GM23338 (cell line): ENCODE measurements at regions not wholly inside any gene's neighbourhood (a gene's known extent, or its start where the extent isn't known, plus 50 kb on each side); places are given as distances from the start of the nearest gene placed in this dataset.

Experiments
- ATAC-seq: fragments of 200-7000 bp; cut with Tn5 transposase; 3 replicates; pipeline ENCODE4 v1.9.1; 2020
- DNase-seq: peaks from one replicate; pipeline ENCODE4 v3.0.0-alpha.2; 2015; ENCODE audit warnings: low spot score
- H2AFZ ChIP-seq: fragments of 200-600 bp; sonication (generic); 2 replicates; pipeline ENCODE4 v1.8.0; 2016; ENCODE audit warnings: antibody characterized with exemption, mild to moderate bottlenecking, moderate library complexity
- H3F3A ChIP-seq: fragments of 200-600 bp; sonication (generic); replicated peaks from 2 replicates; pipeline ENCODE4 v1.8.0; 2017; ENCODE audit warnings: antibody characterized with exemption, mixed run types, low read depth
- H3K27ac ChIP-seq: fragments of 200-600 bp; sonication (generic); 2 replicates; pipeline ENCODE4 v1.6.1; 2016; ENCODE audit warnings: low read depth
- H3K27me3 ChIP-seq: fragments of 200-600 bp; sonication (generic); 2 replicates; pipeline ENCODE4 v1.8.0; 2016; ENCODE audit warnings: mild to moderate bottlenecking, mixed run types, moderate library complexity; ENCODE audit not compliant: insufficient read depth
- H3K36me3 ChIP-seq: fragments of 200-600 bp; sonication (generic); 2 replicates; pipeline ENCODE4 v1.8.0; 2016; ENCODE audit warnings: mild to moderate bottlenecking; ENCODE audit not compliant: insufficient read depth
- H3K4me1 ChIP-seq: fragments of 200-600 bp; sonication (generic); 2 replicates; pipeline ENCODE4 v1.8.0; 2016; ENCODE audit warnings: mild to moderate bottlenecking, moderate library complexity; ENCODE audit not compliant: insufficient read depth
- H3K4me2 ChIP-seq: fragments of 200-600 bp; sonication (generic); 2 replicates; pipeline ENCODE4 v1.7.1; 2017; ENCODE audit warnings: mixed run types
- H3K4me3 ChIP-seq: fragments of 200-600 bp; sonication (generic); 2 replicates; pipeline ENCODE4 v1.6.1; 2016; ENCODE audit warnings: mixed run types
- H3K79me2 ChIP-seq: fragments of 200-600 bp; sonication (generic); replicated peaks from 2 replicates; pipeline ENCODE4 v1.8.0; 2017; ENCODE audit warnings: mild to moderate bottlenecking; ENCODE audit not compliant: insufficient read depth
- H3K9me2 ChIP-seq: fragments of 200-600 bp; sonication (generic); 2 replicates; pipeline ENCODE4 v1.8.0; 2017; ENCODE audit not compliant: insufficient read depth
- H4K20me1 ChIP-seq: fragments of 200-600 bp; sonication (generic); replicated peaks from 2 replicates; pipeline ENCODE4 v1.8.0; 2017; ENCODE audit warnings: mild to moderate bottlenecking; ENCODE audit not compliant: insufficient read depth
- H3K27ac Mint-ChIP-seq: 2 replicates; pipeline ENCODE4 v1.8.0; 2020; ENCODE audit warnings: inconsistent platforms, mild to moderate bottlenecking, moderate library complexity, mixed read lengths
- H3K27me3 Mint-ChIP-seq: 3 replicates; pipeline ENCODE4 v1.8.0; 2022; ENCODE audit warnings: low read depth, mild to moderate bottlenecking, moderate library complexity, mixed read lengths, inconsistent platforms; ENCODE audit not compliant: insufficient read depth, poor library complexity
- H3K36me3 Mint-ChIP-seq: 3 replicates; pipeline ENCODE4 v1.8.0; 2021; ENCODE audit warnings: low read depth, mild to moderate bottlenecking, inconsistent platforms, moderate library complexity, mixed read lengths
- H3K4me1 Mint-ChIP-seq: 3 replicates; pipeline ENCODE4 v1.8.0; 2020; ENCODE audit warnings: mild to moderate bottlenecking, inconsistent platforms, mixed read lengths
- H3K4me3 Mint-ChIP-seq: 3 replicates; pipeline ENCODE4 v1.8.0; 2021; ENCODE audit warnings: moderate library complexity, mild to moderate bottlenecking, inconsistent platforms, mixed read lengths
- H3K9me3 Mint-ChIP-seq: 3 replicates; pipeline ENCODE4 v1.8.0; 2020; ENCODE audit warnings: moderate library complexity, mild to moderate bottlenecking, inconsistent platforms, mixed read lengths
- CTCF ChIP-seq, 2 experiments: fragments of 200-600 bp in 1 of 2; sonication (generic) in 1 of 2; conservative IDR thresholded peaks; 2 replicates each; pipeline versions ENCODE4 v1.5.1 to v1.6.1; 2016 to 2017; ENCODE audit warnings: antibody characterized with exemption in 2 of 2, low read depth in 2 of 2, mild to moderate bottlenecking in 2 of 2, moderate library complexity in 1 of 2
- ETS1 ChIP-seq: IDR thresholded peaks from 2 replicates; pipeline ENCODE4 v1.6.1; 2016; ENCODE audit warnings: antibody characterized with exemption
- EZH2 ChIP-seq: fragments of 200-600 bp; sonication (generic); IDR thresholded peaks from one replicate; pipeline ENCODE4 v1.8.0; 2017; ENCODE audit warnings: antibody characterized with exemption, mild to moderate bottlenecking, low read depth; ENCODE audit not compliant: unreplicated experiment
- EZH2phosphoT487 ChIP-seq: fragments of 200-600 bp; sonication (generic); IDR thresholded peaks from one replicate; pipeline ENCODE4 v1.8.1; 2018; ENCODE audit warnings: antibody characterized with exemption; ENCODE audit not compliant: unreplicated experiment
- JUNB ChIP-seq: IDR thresholded peaks from one replicate; pipeline ENCODE4 v1.6.1; 2016; ENCODE audit warnings: antibody characterized with exemption; ENCODE audit not compliant: unreplicated experiment
- POLR2AphosphoS5 ChIP-seq: IDR thresholded peaks from 2 replicates; pipeline ENCODE4 v1.6.1; 2016; ENCODE audit warnings: antibody characterized with exemption, low read depth
- REST ChIP-seq: IDR thresholded peaks from one replicate; pipeline ENCODE4 v1.6.1; 2018; ENCODE audit warnings: antibody characterized with exemption; ENCODE audit not compliant: unreplicated experiment
- STAT1 ChIP-seq: IDR thresholded peaks from one replicate; pipeline ENCODE4 v1.6.1; 2016; ENCODE audit warnings: antibody characterized with exemption; ENCODE audit not compliant: unreplicated experiment
- ZNF114 ChIP-seq: fragments of 250-450 bp; sonication (Bioruptor Pico); IDR thresholded peaks from 2 replicates; pipeline ENCODE4 v1.5.0; 2020; ENCODE audit warnings: mild to moderate bottlenecking, moderate library complexity
- ZNF331 ChIP-seq: fragments of 250-450 bp; sonication (Bioruptor Pico); IDR thresholded peaks from 2 replicates; pipeline ENCODE4 v1.5.0; 2020; ENCODE audit warnings: low read depth, mild to moderate bottlenecking, moderate library complexity

- TF ChIP-seq ETS1 (no peak), ZNF331 (CRISPR knock-in tag) (no peak), REST (no peak), JUNB (no peak), POLR2AphosphoS5 (no peak), EZH2phosphoT487 (no peak)
Measured at GRCh38 chr14:98916036-98916435, 356.0 kb downstream of the BCL11B start (continued).

GRCh38 chr14:98916476-98916875 is 355.5 kb downstream of the BCL11B start:
- H3K27ac ChIP-seq: no peak overlapping the region
- H3K36me3 ChIP-seq: no peaks in the 10 kb centered on the region
- no peak overlapping the region for H3K27ac Mint-ChIP-seq
- TF ChIP-seq EZH2 (no peak), ZNF331 (CRISPR knock-in tag) (no peak), ETS1 (no peak), STAT1 (no peak), POLR2AphosphoS5 (no peak), ZNF114 (no peak), CTCF (conservative IDR thresholded peaks at IDR 0.05; ENCODE audit: low read depth in 2 of 2) (no peak), REST (no peak), JUNB (no peak)

More at GRCh38 chr14:98916476-98916875, 355.5 kb downstream of the BCL11B start:
- H2AFZ ChIP-seq: no peak overlapping the region
- Mint-ChIP-seq H3K27me3 (peaks cover 8% of the 10 kb centered on the region), H3K9me3 (no peaks in the 10 kb centered on the region), H3K36me3 (no peaks in the 10 kb centered on the region), H3K4me3 (no peak overlapping the region), H3K4me1 (peaks cover 12% of the 10 kb centered on the region; the same call in 2 of the 3 replicates)
- H3K4me1 ChIP-seq: 0 out of 2 replicates have a peak, but pooled peaks cover 3% of the 10 kb centered on the region
- no peak overlapping the region for H3K4me3 ChIP-seq
- H3K4me2 ChIP-seq: no peak overlapping the region
- no peaks in the 10 kb centered on the region for H3K79me2 ChIP-seq
- no peak for DNase-seq
- H3F3A ChIP-seq: no peaks in the 10 kb centered on the region
- no peaks in the 10 kb centered on the region for H4K20me1 ChIP-seq
- no peaks in the 10 kb centered on the region for H3K9me2 ChIP-seq
- no peaks in the 10 kb centered on the region for H3K27me3 ChIP-seq
- ATAC-seq: no peak
